GM12872 (cell line): ENCODE measurements at regions not wholly inside any gene's neighbourhood (a gene's known extent, or its start where the extent isn't known, plus 50 kb on each side); places are given as distances from the start of the nearest gene placed in this dataset.

Experiments used
- CTCF ChIP-seq: IDR thresholded peaks from 3 replicates; pipeline ENCODE4 v1.5.1; 2011; ENCODE audit warnings: low read depth, mild to moderate bottlenecking, low read length, moderate library complexity; ENCODE audit not compliant: insufficient read depth

- TF ChIP-seq CTCF: no peak
These were observed 107.3 kb upstream of the ABI3BP start for GRCh38 chr3:101100361-101101009.

GRCh38 chr3:101099791-101100190 is 106.6 kb upstream of the ABI3BP start:
- TF ChIP-seq CTCF: no peak

GRCh38 chr3:101096444-101096843 is 103.2 kb upstream of the ABI3BP start:
- no peak for TF ChIP-seq CTCF

GRCh38 chr3:101095693-101096430 is 102.6 kb upstream of the ABI3BP start:
- TF ChIP-seq CTCF: no peak

GRCh38 chr3:101091489-101091888 is 98.3 kb upstream of the ABI3BP start:
- no peak for TF ChIP-seq CTCF

- TF ChIP-seq CTCF: no peak
These were observed 92.5 kb upstream of the ABI3BP start for GRCh38 chr3:101085752-101086151.

GRCh38 chr3:101084404-101084803 is 91.2 kb upstream of the ABI3BP start:
- no peak for TF ChIP-seq CTCF
